ENCODE measurements at regions not wholly inside any gene's neighbourhood (a gene's known extent, or its start where the extent isn't known, plus 50 kb on each side); places are given as distances from the start of the nearest gene placed in this dataset.

DNA sequence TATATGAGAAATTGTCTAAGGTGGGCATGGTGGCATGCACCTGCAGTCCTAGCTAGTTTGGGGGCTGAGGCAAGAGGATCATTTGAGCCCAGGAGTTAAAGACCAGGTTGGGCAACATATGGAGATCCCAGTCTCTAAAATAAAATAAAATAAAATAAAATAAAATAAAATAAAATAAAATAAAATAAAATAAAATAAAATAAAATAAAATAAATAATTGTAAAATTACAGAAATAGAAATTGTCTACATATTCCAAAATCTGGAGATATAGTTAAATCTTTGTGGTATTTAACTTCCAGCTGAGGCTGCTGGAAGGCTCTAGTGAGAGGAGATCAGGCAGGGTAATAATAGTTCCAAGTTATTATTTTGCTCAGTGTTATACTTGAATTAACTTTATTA, 1432.1 kb upstream of the CDH2 start:
- Histone ChIP-seq H3K27me3 (ENCODE audit: control insufficient read depth in 2 of 2, insufficient read depth in 2 of 2, low read length in 2 of 2) (no peaks in the 10 kb centered on the region), H3K36me3 (ENCODE audit: control insufficient read depth in 2 of 2, insufficient read depth in 2 of 2, low read length in 2 of 2) (no peaks in the 10 kb centered on the region), H3K9ac (ENCODE audit: low read depth in 1 of 2, low read length in 2 of 2) (no peak overlapping the region), H3K4me1 (ENCODE audit: control insufficient read depth in 2 of 2, insufficient read depth in 2 of 2, low read length in 2 of 2) (no peaks in the 10 kb centered on the region), H3K27ac (ENCODE audit: low read depth in 2 of 2, low read length in 2 of 2) (no peak overlapping the region), H3K4me3 (ENCODE audit: low read length in 2 of 2) (no peak overlapping the region), H3K9me3 (ENCODE audit: control insufficient read depth in 2 of 2, low read length in 2 of 2) (no peaks in the 10 kb centered on the region)

DNA sequence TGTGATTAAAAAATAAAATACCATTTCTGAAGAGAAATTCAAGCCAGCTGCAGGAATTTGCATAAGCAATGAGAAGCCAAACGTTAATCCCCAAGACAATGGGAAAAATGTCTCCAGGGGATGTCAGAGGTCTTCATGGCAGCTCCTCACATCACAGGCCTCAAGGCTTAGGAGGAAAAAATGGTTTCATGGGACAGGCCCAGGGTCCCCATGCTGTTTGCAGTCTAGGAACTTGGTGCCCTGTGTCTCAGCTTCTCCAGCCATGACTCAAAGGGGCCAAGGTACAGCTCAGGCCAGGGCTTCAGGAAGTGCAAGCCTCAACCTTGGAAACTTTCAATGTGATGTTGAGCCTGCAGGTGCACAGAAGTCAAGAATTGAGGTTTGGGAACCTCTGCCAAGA, 1428.4 kb upstream of the CDH2 start:
- Histone ChIP-seq H3K4me1 (ENCODE audit: control insufficient read depth in 2 of 2, insufficient read depth in 2 of 2, low read length in 2 of 2) (no peaks in the 10 kb centered on the region), H3K36me3 (ENCODE audit: control insufficient read depth in 2 of 2, insufficient read depth in 2 of 2, low read length in 2 of 2) (no peaks in the 10 kb centered on the region), H3K4me3 (ENCODE audit: low read length in 2 of 2) (no peak overlapping the region), H3K9me3 (ENCODE audit: control insufficient read depth in 2 of 2, low read length in 2 of 2) (no peaks in the 10 kb centered on the region), H3K27me3 (ENCODE audit: control insufficient read depth in 2 of 2, insufficient read depth in 2 of 2, low read length in 2 of 2) (no peaks in the 10 kb centered on the region), H3K9ac (ENCODE audit: low read depth in 1 of 2, low read length in 2 of 2) (no peak overlapping the region), H3K27ac (ENCODE audit: low read depth in 2 of 2, low read length in 2 of 2) (no peak overlapping the region)

DNA sequence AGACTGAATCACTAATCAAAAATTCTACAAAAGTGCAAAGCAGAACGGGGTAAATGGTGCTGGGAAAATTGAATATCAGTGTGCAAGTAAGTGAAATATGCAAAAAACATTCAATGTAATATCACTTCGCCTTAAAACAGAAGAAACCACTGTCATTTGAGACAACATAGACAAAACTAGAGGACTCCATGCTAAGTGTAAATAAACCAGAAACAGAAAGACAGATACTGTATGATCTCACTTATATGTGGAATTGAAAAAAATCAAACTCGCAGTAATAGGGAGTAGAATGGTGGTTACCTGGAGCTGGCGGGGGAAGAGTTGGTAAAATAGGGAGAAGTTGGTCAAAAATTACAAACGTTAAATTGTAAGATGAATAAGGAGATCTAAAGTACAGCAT, 1420.0 kb upstream of the CDH2 start:
- Histone ChIP-seq H3K4me3 (ENCODE audit: low read length in 2 of 2) (no peak overlapping the region), H3K9me3 (ENCODE audit: control insufficient read depth in 2 of 2, low read length in 2 of 2) (no peaks in the 10 kb centered on the region), H3K27ac (ENCODE audit: low read depth in 2 of 2, low read length in 2 of 2) (no peak overlapping the region), H3K36me3 (ENCODE audit: control insufficient read depth in 2 of 2, insufficient read depth in 2 of 2, low read length in 2 of 2) (no peaks in the 10 kb centered on the region), H3K27me3 (ENCODE audit: control insufficient read depth in 2 of 2, insufficient read depth in 2 of 2, low read length in 2 of 2) (no peaks in the 10 kb centered on the region), H3K9ac (ENCODE audit: low read depth in 1 of 2, low read length in 2 of 2) (no peak overlapping the region), H3K4me1 (ENCODE audit: control insufficient read depth in 2 of 2, insufficient read depth in 2 of 2, low read length in 2 of 2) (no peaks in the 10 kb centered on the region)

DNA sequence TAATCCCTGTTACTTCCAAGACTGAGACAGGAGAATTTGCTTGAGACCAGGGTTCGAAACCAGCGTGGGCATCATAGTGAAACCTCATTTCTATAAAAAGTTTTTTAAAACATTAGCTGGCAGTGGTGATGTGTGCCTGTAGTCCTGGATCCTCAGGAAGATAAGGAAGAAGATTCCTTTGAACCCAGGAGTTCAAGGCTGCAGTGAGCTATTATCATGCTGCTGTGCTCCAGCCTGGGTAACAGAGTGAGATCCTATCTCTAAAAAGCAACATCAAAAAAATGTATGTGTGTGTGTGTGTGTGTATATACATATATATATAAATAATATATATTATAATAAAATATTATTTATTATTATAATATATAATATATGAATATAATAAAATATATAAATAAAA, 1417.6 kb upstream of the CDH2 start:
- Histone ChIP-seq H3K27ac (ENCODE audit: low read depth in 2 of 2, low read length in 2 of 2) (no peak overlapping the region), H3K4me1 (ENCODE audit: control insufficient read depth in 2 of 2, insufficient read depth in 2 of 2, low read length in 2 of 2) (no peaks in the 10 kb centered on the region), H3K9ac (ENCODE audit: low read depth in 1 of 2, low read length in 2 of 2) (no peak overlapping the region), H3K36me3 (ENCODE audit: control insufficient read depth in 2 of 2, insufficient read depth in 2 of 2, low read length in 2 of 2) (no peaks in the 10 kb centered on the region), H3K9me3 (ENCODE audit: control insufficient read depth in 2 of 2, low read length in 2 of 2) (no peaks in the 10 kb centered on the region), H3K27me3 (ENCODE audit: control insufficient read depth in 2 of 2, insufficient read depth in 2 of 2, low read length in 2 of 2) (no peaks in the 10 kb centered on the region), H3K4me3 (ENCODE audit: low read length in 2 of 2) (no peak overlapping the region)

DNA sequence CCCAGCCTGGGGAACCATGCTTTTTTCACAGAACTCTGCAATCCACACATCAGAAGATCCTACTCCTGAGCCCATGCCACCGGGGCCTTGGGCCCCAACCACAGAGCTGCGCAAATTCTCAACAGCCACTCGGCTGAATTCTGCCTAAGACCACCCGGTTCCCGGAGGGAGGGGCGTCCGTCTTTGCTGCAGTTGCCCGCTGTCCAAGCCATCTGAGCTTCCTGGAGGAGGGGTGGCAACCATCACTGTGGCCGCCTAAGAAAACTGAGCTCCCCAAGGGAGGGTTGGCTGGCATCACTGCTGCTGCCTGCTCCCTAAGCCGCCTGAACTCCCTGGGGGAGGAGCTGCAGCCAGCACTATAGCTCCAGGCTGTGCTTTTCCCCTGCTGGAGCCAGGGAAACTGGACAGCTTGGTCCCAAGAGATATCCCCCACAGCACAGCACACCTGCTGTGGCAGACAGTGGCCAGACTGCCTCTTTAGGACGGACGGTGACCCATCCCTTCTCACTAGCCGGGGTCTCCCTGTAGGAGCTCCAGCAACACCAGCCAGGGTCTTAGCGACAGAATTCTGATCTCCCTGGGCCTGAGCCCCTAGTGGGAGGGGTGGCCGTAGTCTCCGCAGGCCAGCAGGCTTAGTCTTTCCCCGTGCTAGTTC, 1411.6 kb upstream of the CDH2 start:
- H3K9me3 ChIP-seq (ENCODE audit: control insufficient read depth in 2 of 2, low read length in 2 of 2) = peaks cover 3 to 12% of the 10 kb centered on the region in 2 donors
- no peaks in the 10 kb centered on the region for H3K4me1 ChIP-seq (ENCODE audit: control insufficient read depth in 2 of 2, insufficient read depth in 2 of 2, low read length in 2 of 2)
- H3K9ac ChIP-seq (ENCODE audit: low read depth in 1 of 2, low read length in 2 of 2) = no peak overlapping the region
- H3K27ac ChIP-seq (ENCODE audit: low read depth in 2 of 2, low read length in 2 of 2) = no peak overlapping the region
- no peaks in the 10 kb centered on the region for H3K36me3 ChIP-seq (ENCODE audit: control insufficient read depth in 2 of 2, insufficient read depth in 2 of 2, low read length in 2 of 2)
- H3K27me3 ChIP-seq (ENCODE audit: control insufficient read depth in 2 of 2, insufficient read depth in 2 of 2, low read length in 2 of 2) = no peaks in the 10 kb centered on the region
- no peak overlapping the region for H3K4me3 ChIP-seq (ENCODE audit: low read length in 2 of 2)

DNA sequence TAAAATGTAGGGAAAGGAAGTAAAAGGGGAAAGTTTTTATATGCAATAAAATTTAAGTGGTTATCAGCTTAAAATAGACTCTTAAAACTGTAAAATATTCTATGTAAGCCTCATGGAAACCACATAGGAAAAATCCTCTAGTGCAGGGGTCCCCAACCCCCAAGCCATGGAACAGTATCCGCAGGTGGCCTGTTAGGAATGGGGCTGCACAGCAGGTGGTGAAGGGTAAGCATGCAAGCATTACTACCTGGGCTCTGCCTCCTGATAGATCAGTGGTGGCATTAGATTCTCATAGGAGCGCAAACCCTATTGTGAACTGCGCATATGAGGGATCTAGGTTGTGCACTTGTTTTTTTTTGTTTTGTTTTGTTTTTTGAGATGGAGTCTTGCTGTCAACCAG, 1409.3 kb upstream of the CDH2 start:
- Histone ChIP-seq H3K4me3 (ENCODE audit: low read length in 2 of 2) (no peak overlapping the region), H3K4me1 (ENCODE audit: control insufficient read depth in 2 of 2, insufficient read depth in 2 of 2, low read length in 2 of 2) (no peaks in the 10 kb centered on the region), H3K36me3 (ENCODE audit: control insufficient read depth in 2 of 2, insufficient read depth in 2 of 2, low read length in 2 of 2) (no peaks in the 10 kb centered on the region), H3K9ac (ENCODE audit: low read depth in 1 of 2, low read length in 2 of 2) (no peak overlapping the region), H3K27me3 (ENCODE audit: control insufficient read depth in 2 of 2, insufficient read depth in 2 of 2, low read length in 2 of 2) (no peaks in the 10 kb centered on the region), H3K27ac (ENCODE audit: low read depth in 2 of 2, low read length in 2 of 2) (no peak overlapping the region), H3K9me3 (ENCODE audit: control insufficient read depth in 2 of 2, low read length in 2 of 2) (peaks cover 3 to 12% of the 10 kb centered on the region in 2 donors)

DNA sequence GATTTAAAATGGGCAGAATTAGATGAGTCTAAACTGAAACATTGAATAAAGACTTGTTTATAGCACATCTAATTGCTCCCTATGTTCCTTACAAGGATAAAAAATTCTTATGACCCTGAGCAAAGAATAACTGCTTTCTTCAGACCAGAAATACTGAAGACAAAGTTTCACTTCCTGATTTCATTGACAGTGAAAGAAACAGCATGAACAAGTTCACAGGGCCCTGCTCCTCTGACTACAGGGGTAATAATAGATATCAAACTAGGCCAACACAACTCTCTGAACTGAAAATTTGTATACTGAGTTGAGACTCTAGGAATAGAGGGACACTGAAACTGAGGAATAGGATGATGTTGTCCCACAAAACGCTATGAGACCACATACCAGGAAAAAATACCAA, 1383.3 kb upstream of the CDH2 start:
- H3K27me3 ChIP-seq (ENCODE audit: control insufficient read depth in 2 of 2, insufficient read depth in 2 of 2, low read length in 2 of 2) = no peaks in the 10 kb centered on the region

DNA sequence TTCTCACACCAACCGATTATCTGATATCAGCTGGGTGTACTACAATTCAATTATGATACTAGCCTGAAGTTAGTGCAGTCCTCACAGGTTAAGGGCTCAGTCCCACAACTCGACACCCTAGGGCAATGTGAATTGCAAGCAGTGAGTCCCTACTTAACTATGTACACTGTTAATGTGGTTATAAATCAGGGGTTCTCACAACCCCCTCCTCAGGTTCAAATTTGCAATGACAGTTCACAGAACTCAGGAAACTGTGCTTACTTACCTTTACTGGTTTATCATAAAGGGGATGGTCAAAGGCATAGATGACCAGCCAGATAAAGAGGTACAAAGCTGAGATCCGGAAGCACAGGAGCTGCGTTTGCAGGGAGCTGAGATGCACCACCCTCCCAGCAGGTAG, 1379.1 kb upstream of the CDH2 start:
- no peak overlapping the region for H3K27ac ChIP-seq (ENCODE audit: low read depth in 2 of 2, low read length in 2 of 2)
- peaks cover 2 to 3% of the 10 kb centered on the region in 2 donors for H3K9me3 ChIP-seq (ENCODE audit: control insufficient read depth in 2 of 2, low read length in 2 of 2)
- no peak overlapping the region for H3K4me3 ChIP-seq (ENCODE audit: low read length in 2 of 2)
- no peak overlapping the region for H3K9ac ChIP-seq (ENCODE audit: low read depth in 1 of 2, low read length in 2 of 2)
- H3K4me1 ChIP-seq (ENCODE audit: control insufficient read depth in 2 of 2, insufficient read depth in 2 of 2, low read length in 2 of 2) = no peaks in the 10 kb centered on the region
- H3K27me3 ChIP-seq (ENCODE audit: control insufficient read depth in 2 of 2, insufficient read depth in 2 of 2, low read length in 2 of 2) = no peaks in the 10 kb centered on the region
- no peaks in the 10 kb centered on the region for H3K36me3 ChIP-seq (ENCODE audit: control insufficient read depth in 2 of 2, insufficient read depth in 2 of 2, low read length in 2 of 2)

More for the DNA sequence above, 1383.3 kb upstream of the CDH2 start:
- Histone ChIP-seq H3K4me1 (ENCODE audit: control insufficient read depth in 2 of 2, insufficient read depth in 2 of 2, low read length in 2 of 2) (no peaks in the 10 kb centered on the region), H3K36me3 (ENCODE audit: control insufficient read depth in 2 of 2, insufficient read depth in 2 of 2, low read length in 2 of 2) (no peaks in the 10 kb centered on the region), H3K9ac (ENCODE audit: low read depth in 1 of 2, low read length in 2 of 2) (no peak overlapping the region), H3K4me3 (ENCODE audit: low read length in 2 of 2) (no peak overlapping the region), H3K27ac (ENCODE audit: low read depth in 2 of 2, low read length in 2 of 2) (no peak overlapping the region), H3K9me3 (ENCODE audit: control insufficient read depth in 2 of 2, low read length in 2 of 2) (peaks cover 0 to 3% of the 10 kb centered on the region in 2 donors)

DNA sequence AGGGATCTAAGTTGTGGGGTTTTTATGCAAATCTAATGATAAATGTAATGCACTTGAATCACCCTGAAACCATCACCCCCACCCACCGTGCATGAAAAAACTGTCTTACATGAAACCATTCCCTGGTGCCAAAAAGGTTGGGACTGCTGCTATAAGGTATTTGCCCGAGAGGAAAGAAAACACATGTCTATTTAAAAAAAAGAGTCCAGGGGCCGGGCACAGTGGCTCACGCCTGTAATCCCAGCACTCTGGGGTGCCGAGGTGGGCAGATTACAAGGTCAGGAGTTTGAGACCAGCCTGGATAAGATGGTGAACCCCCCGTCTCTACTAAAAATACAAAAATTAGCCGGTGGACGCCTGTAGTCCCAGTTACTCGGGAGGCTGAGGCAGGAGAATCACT, 1372.8 kb upstream of the CDH2 start:
- no peaks in the 10 kb centered on the region for H3K4me1 ChIP-seq (ENCODE audit: control insufficient read depth in 2 of 2, insufficient read depth in 2 of 2, low read length in 2 of 2)
- H3K36me3 ChIP-seq (ENCODE audit: control insufficient read depth in 2 of 2, insufficient read depth in 2 of 2, low read length in 2 of 2) = no peaks in the 10 kb centered on the region
- H3K9ac ChIP-seq (ENCODE audit: low read depth in 1 of 2, low read length in 2 of 2) = no peak overlapping the region
- no peak overlapping the region for H3K27ac ChIP-seq (ENCODE audit: low read depth in 2 of 2, low read length in 2 of 2)
- H3K9me3 ChIP-seq (ENCODE audit: control insufficient read depth in 2 of 2, low read length in 2 of 2) = peaks cover 0 to 1% of the 10 kb centered on the region in 2 donors
- no peak overlapping the region for H3K4me3 ChIP-seq (ENCODE audit: low read length in 2 of 2)
- H3K27me3 ChIP-seq (ENCODE audit: control insufficient read depth in 2 of 2, insufficient read depth in 2 of 2, low read length in 2 of 2) = no peaks in the 10 kb centered on the region

DNA sequence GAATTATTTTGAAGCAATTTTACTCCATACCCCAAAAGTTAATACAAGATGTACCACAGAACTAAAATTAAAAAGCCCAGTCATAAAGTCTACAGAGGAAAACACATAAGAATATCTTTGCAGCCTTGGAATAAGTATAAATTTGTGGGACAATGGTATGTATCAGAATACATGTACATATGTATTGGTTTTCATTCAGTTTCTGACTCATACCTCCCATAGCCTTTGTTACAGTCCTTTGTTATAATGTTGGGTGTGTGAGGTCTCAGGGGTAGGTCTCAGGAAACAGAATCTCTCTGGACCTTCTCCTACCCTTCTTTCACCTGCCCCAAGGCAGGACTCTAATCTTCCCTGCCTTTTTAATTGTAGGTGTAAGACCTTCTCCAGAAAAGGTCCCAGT, 1370.7 kb upstream of the CDH2 start:
- Histone ChIP-seq H3K9ac (ENCODE audit: low read depth in 1 of 2, low read length in 2 of 2) (no peak overlapping the region), H3K4me3 (ENCODE audit: low read length in 2 of 2) (no peak overlapping the region), H3K27ac (ENCODE audit: low read depth in 2 of 2, low read length in 2 of 2) (no peak overlapping the region), H3K9me3 (ENCODE audit: control insufficient read depth in 2 of 2, low read length in 2 of 2) (no peaks in the 10 kb centered on the region), H3K4me1 (ENCODE audit: control insufficient read depth in 2 of 2, insufficient read depth in 2 of 2, low read length in 2 of 2) (no peaks in the 10 kb centered on the region), H3K36me3 (ENCODE audit: control insufficient read depth in 2 of 2, insufficient read depth in 2 of 2, low read length in 2 of 2) (no peaks in the 10 kb centered on the region), H3K27me3 (ENCODE audit: control insufficient read depth in 2 of 2, insufficient read depth in 2 of 2, low read length in 2 of 2) (no peaks in the 10 kb centered on the region)

DNA sequence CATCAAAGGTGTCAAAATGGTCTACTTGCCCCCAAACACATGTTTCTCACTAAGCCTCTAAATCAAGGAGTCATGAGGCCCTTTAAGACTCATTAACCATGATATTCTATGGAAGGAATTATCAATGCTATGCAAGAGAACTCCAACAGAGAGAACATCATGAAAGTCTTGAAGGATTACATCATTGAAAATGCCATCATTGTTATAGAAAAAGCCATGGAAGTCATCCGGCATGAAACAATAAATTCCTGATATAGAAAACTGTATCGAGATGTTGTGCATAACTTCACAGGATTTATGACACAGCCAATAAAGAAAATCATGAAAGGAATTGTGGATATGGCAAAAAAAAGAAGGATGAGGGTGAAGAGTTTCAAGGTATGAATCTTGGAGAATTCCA, 1363.6 kb upstream of the CDH2 start:
- H3K9me3 ChIP-seq (ENCODE audit: control insufficient read depth in 2 of 2, low read length in 2 of 2) = peaks cover 0 to 5% of the 10 kb centered on the region in 2 donors
- no peak overlapping the region for H3K9ac ChIP-seq (ENCODE audit: low read depth in 1 of 2, low read length in 2 of 2)
- H3K4me1 ChIP-seq (ENCODE audit: control insufficient read depth in 2 of 2, insufficient read depth in 2 of 2, low read length in 2 of 2) = no peaks in the 10 kb centered on the region
- H3K27ac ChIP-seq (ENCODE audit: low read depth in 2 of 2, low read length in 2 of 2) = no peak overlapping the region
- H3K36me3 ChIP-seq (ENCODE audit: control insufficient read depth in 2 of 2, insufficient read depth in 2 of 2, low read length in 2 of 2) = no peaks in the 10 kb centered on the region
- H3K27me3 ChIP-seq (ENCODE audit: control insufficient read depth in 2 of 2, insufficient read depth in 2 of 2, low read length in 2 of 2) = no peaks in the 10 kb centered on the region
- H3K4me3 ChIP-seq (ENCODE audit: low read length in 2 of 2) = no peak overlapping the region

Data from mucosa of rectum (tissue), 2 donors.